ENCODE measurements at regions not wholly inside any gene's neighbourhood (a gene's known extent, or its start where the extent isn't known, plus 50 kb on each side); places are given as distances from the start of the nearest gene placed in this dataset.

GRCh38 chr4:176393306-176394013 is 73.7 kb downstream of the SPCS3 start:
- Histone ChIP-seq H3K79me2 (ENCODE audit: insufficient read depth, low read length) (no peaks in the 10 kb centered on the region), H3K4me3 (ENCODE audit: low read depth in 1 of 2, low read length in 2 of 2) (no peak overlapping the region), H3K4me1 (ENCODE audit: insufficient read depth, low read length) (no peaks in the 10 kb centered on the region), H3K36me3 (ENCODE audit: insufficient read depth, low read length) (no peaks in the 10 kb centered on the region), H3K4me2 (ENCODE audit: insufficient read depth, low read length) (no peak overlapping the region), H3K27ac (ENCODE audit: low read length) (no peak overlapping the region), H3K27me3 (ENCODE audit: insufficient read depth, low read length, poor library complexity) (peaks cover 8% of the 10 kb centered on the region), H3K9ac (ENCODE audit: low read depth, low read length) (no peak overlapping the region), H3K9me3 (ENCODE audit: insufficient read depth, low read length, severe bottlenecking) (no peaks in the 10 kb centered on the region), H2AFZ (ENCODE audit: low read depth, low read length) (no peak overlapping the region), H4K20me1 (ENCODE audit: insufficient read depth, low read length) (no peaks in the 10 kb centered on the region)
- ATAC-seq (ENCODE audit: insufficient read depth, low read depth) (no peak), DNase-seq (no peak)
- TF ChIP-seq EZH2 (IDR thresholded peaks at IDR 0.05; ENCODE audit: borderline replicate concordance, low read depth, low read length, severe bottlenecking) (no peak), CTCF (IDR thresholded peaks at IDR 0.05; ENCODE audit: borderline replicate concordance, extremely low read depth, low read length, poor library complexity, severe bottlenecking) (no peak)

GRCh38 chr4:176400816-176401461 is 81.2 kb downstream of the SPCS3 start:
- H2AFZ ChIP-seq (ENCODE audit: low read depth, low read length) = no peak overlapping the region
- no peaks in the 10 kb centered on the region for H3K27me3 ChIP-seq (ENCODE audit: insufficient read depth, low read length, poor library complexity)
- no peak overlapping the region for H3K9ac ChIP-seq (ENCODE audit: low read depth, low read length)
- H3K4me3 ChIP-seq (ENCODE audit: low read depth in 1 of 2, low read length in 2 of 2) = no peak overlapping the region
- no peaks in the 10 kb centered on the region for H3K79me2 ChIP-seq (ENCODE audit: insufficient read depth, low read length)
- ATAC-seq (ENCODE audit: insufficient read depth, low read depth) = no peak
- no peak for TF ChIP-seq EZH2 (IDR thresholded peaks at IDR 0.05; ENCODE audit: borderline replicate concordance, low read depth, low read length, severe bottlenecking)
- TF ChIP-seq CTCF (IDR thresholded peaks at IDR 0.05; ENCODE audit: borderline replicate concordance, extremely low read depth, low read length, poor library complexity, severe bottlenecking) = no peak
- H3K4me1 ChIP-seq (ENCODE audit: insufficient read depth, low read length) = no peaks in the 10 kb centered on the region
- no peaks in the 10 kb centered on the region for H4K20me1 ChIP-seq (ENCODE audit: insufficient read depth, low read length)
- no peak overlapping the region for H3K27ac ChIP-seq (ENCODE audit: low read length)
- no peak for DNase-seq
- no peak overlapping the region for H3K4me2 ChIP-seq (ENCODE audit: insufficient read depth, low read length)
- no peaks in the 10 kb centered on the region for H3K9me3 ChIP-seq (ENCODE audit: insufficient read depth, low read length, severe bottlenecking)
- H3K36me3 ChIP-seq (ENCODE audit: insufficient read depth, low read length) = no peaks in the 10 kb centered on the region

GRCh38 chr4:176404621-176405020 is 84.9 kb downstream of the SPCS3 start:
- Histone ChIP-seq H3K79me2 (ENCODE audit: insufficient read depth, low read length) (no peaks in the 10 kb centered on the region), H3K4me2 (ENCODE audit: insufficient read depth, low read length) (no peak overlapping the region), H3K27ac (ENCODE audit: low read length) (no peak overlapping the region), H3K9me3 (ENCODE audit: insufficient read depth, low read length, severe bottlenecking) (no peaks in the 10 kb centered on the region), H3K4me3 (ENCODE audit: low read depth in 1 of 2, low read length in 2 of 2) (no peak overlapping the region), H3K4me1 (ENCODE audit: insufficient read depth, low read length) (no peaks in the 10 kb centered on the region), H2AFZ (ENCODE audit: low read depth, low read length) (no peak overlapping the region), H3K36me3 (ENCODE audit: insufficient read depth, low read length) (no peaks in the 10 kb centered on the region), H3K9ac (ENCODE audit: low read depth, low read length) (no peak overlapping the region), H3K27me3 (ENCODE audit: insufficient read depth, low read length, poor library complexity) (no peaks in the 10 kb centered on the region), H4K20me1 (ENCODE audit: insufficient read depth, low read length) (no peaks in the 10 kb centered on the region)
- DNase-seq (no peak), ATAC-seq (ENCODE audit: insufficient read depth, low read depth) (no peak)
- TF ChIP-seq EZH2 (IDR thresholded peaks at IDR 0.05; ENCODE audit: borderline replicate concordance, low read depth, low read length, severe bottlenecking) (no peak), CTCF (IDR thresholded peaks at IDR 0.05; ENCODE audit: borderline replicate concordance, extremely low read depth, low read length, poor library complexity, severe bottlenecking) (no peak)

All from DND-41 (cell line).